NB4 (cell line): ENCODE measurements at regions not wholly inside any gene's neighbourhood (a gene's known extent, or its start where the extent isn't known, plus 50 kb on each side); places are given as distances from the start of the nearest gene placed in this dataset.

Experiments used
- MYC ChIP-seq: IDR thresholded peaks from 2 replicates; pipeline ENCODE4 v1.6.1; 2011; ENCODE audit warnings: low read depth, low read length
- POLR2A ChIP-seq: IDR thresholded peaks from 2 replicates; pipeline ENCODE4 v1.6.1; 2011; ENCODE audit warnings: mild to moderate bottlenecking; ENCODE audit not compliant: insufficient read length; ENCODE audit errors: extremely low read depth
- TF ChIP-seq, protein P1 (sequence below): IDR thresholded peaks from one replicate; pipeline ENCODE4 v1.5.1; 2012; ENCODE audit warnings: low read depth, low read length

DNA sequence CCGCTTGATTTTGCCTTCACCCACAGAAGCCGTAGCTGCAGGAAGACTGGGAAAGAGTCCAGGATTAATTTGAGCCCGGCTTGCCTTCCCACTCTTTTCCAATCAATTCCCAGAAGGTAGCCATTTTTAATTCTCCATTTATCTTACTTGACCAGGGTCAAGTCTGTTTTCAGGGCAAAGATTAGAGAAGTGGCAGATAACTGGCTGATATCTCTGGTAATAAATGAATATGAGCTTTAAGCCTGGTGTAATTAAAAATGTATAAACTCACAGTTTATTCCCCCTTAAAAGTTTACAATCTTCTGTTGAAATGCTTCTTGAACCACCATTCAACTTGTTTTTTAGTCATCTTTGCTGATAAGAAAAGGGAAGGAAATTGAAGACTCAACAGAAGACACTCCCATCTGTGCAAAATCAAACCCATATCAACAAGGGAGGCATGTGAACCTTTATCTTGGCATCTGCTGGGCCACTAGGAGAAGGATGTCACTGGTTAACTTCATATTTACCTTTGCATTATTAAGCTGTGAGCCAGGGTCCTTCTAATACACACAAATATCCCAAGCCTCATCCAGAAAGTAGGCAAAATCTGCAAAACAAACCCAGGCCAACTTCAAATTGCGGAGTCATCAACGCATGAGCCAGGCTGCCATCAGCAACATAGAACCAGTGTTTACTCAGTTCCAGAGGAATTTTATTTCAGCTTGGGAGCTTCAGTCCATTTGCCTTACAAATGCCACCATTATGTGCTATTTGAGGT lies 314.6 kb upstream of the MAF start:
- TF ChIP-seq, protein P1, sequence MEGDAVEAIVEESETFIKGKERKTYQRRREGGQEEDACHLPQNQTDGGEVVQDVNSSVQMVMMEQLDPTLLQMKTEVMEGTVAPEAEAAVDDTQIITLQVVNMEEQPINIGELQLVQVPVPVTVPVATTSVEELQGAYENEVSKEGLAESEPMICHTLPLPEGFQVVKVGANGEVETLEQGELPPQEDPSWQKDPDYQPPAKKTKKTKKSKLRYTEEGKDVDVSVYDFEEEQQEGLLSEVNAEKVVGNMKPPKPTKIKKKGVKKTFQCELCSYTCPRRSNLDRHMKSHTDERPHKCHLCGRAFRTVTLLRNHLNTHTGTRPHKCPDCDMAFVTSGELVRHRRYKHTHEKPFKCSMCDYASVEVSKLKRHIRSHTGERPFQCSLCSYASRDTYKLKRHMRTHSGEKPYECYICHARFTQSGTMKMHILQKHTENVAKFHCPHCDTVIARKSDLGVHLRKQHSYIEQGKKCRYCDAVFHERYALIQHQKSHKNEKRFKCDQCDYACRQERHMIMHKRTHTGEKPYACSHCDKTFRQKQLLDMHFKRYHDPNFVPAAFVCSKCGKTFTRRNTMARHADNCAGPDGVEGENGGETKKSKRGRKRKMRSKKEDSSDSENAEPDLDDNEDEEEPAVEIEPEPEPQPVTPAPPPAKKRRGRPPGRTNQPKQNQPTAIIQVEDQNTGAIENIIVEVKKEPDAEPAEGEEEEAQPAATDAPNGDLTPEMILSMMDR = no peak
- no peak for TF ChIP-seq POLR2A
- TF ChIP-seq MYC = no peak
